Type B pancreatic cell (in vitro differentiated cells): ENCODE measurements at regions not wholly inside any gene's neighbourhood (a gene's known extent, or its start where the extent isn't known, plus 50 kb on each side); places are given as distances from the start of the nearest gene placed in this dataset.

Source experiments
- DNase-seq: peaks from one replicate; pipeline ENCODE4 v3.0.0; 2021; ENCODE audit warnings: mixed read lengths; ENCODE audit not compliant: unreplicated experiment; ENCODE audit errors: extremely low spot score
- H3K27ac Mint-ChIP-seq: 2 replicates; pipeline ENCODE4 v1.8.0; 2021; ENCODE audit warnings: mild to moderate bottlenecking, mixed read lengths
- H3K27me3 Mint-ChIP-seq: 2 replicates; pipeline ENCODE4 v1.8.0; 2021; ENCODE audit warnings: mixed read lengths
- H3K36me3 Mint-ChIP-seq: 2 replicates; pipeline ENCODE4 v1.8.0; 2021; ENCODE audit warnings: mixed read lengths
- H3K4me1 Mint-ChIP-seq: one replicate; pipeline ENCODE4 v1.8.0; 2021; ENCODE audit warnings: mixed read lengths; ENCODE audit not compliant: unreplicated experiment
- H3K4me3 Mint-ChIP-seq: 2 replicates; pipeline ENCODE4 v1.8.0; 2021; ENCODE audit warnings: mild to moderate bottlenecking, mixed read lengths
- H3K9me3 Mint-ChIP-seq: 2 replicates; pipeline ENCODE4 v1.8.0; 2021; ENCODE audit warnings: mixed read lengths
- CTCF ChIP-seq: fragments of 200-600 bp; sonication (generic); conservative IDR thresholded peaks from 2 replicates; pipeline ENCODE4 v1.5.0; 2021; ENCODE audit warnings: antibody characterized with exemption, mild to moderate bottlenecking

GRCh38 chr5:116992681-116993080 lies 418.1 kb upstream of the SEMA6A start:
- DNase-seq = no peak
- no peak overlapping the region for H3K4me3 Mint-ChIP-seq
- TF ChIP-seq CTCF = no peak
- H3K27me3 Mint-ChIP-seq = no peaks in the 10 kb centered on the region
- no peaks in the 10 kb centered on the region for H3K36me3 Mint-ChIP-seq
- no peak overlapping the region for H3K27ac Mint-ChIP-seq
- H3K9me3 Mint-ChIP-seq = no peaks in the 10 kb centered on the region
- peaks cover 17% of the 10 kb centered on the region for H3K4me1 Mint-ChIP-seq

GRCh38 chr5:116989995-116990394 lies 415.4 kb upstream of the SEMA6A start:
- Mint-ChIP-seq H3K4me3 (no peak overlapping the region), H3K4me1 (peaks cover 17% of the 10 kb centered on the region), H3K36me3 (no peaks in the 10 kb centered on the region), H3K27me3 (no peaks in the 10 kb centered on the region), H3K27ac (no peak overlapping the region), H3K9me3 (no peaks in the 10 kb centered on the region)
- TF ChIP-seq CTCF = peak; percentile 62
- no peak for DNase-seq

GRCh38 chr5:116982035-116982434 lies 407.4 kb upstream of the SEMA6A start:
- no peak overlapping the region for H3K27ac Mint-ChIP-seq
- TF ChIP-seq CTCF = no peak
- DNase-seq = no peak
- no peaks in the 10 kb centered on the region for H3K36me3 Mint-ChIP-seq
- H3K9me3 Mint-ChIP-seq = no peaks in the 10 kb centered on the region
- no peaks in the 10 kb centered on the region for H3K27me3 Mint-ChIP-seq
- H3K4me1 Mint-ChIP-seq = no peaks in the 10 kb centered on the region
- no peak overlapping the region for H3K4me3 Mint-ChIP-seq

GRCh38 chr5:116980581-116980980 lies 406.0 kb upstream of the SEMA6A start:
- H3K27me3 Mint-ChIP-seq = no peaks in the 10 kb centered on the region
- H3K4me3 Mint-ChIP-seq = no peak overlapping the region
- no peaks in the 10 kb centered on the region for H3K4me1 Mint-ChIP-seq
- H3K9me3 Mint-ChIP-seq = no peaks in the 10 kb centered on the region
- no peaks in the 10 kb centered on the region for H3K36me3 Mint-ChIP-seq
- no peak for DNase-seq
- TF ChIP-seq CTCF = no peak
- no peak overlapping the region for H3K27ac Mint-ChIP-seq

- Mint-ChIP-seq H3K4me3 (no peak overlapping the region), H3K36me3 (no peaks in the 10 kb centered on the region), H3K27ac (no peak overlapping the region), H3K9me3 (no peaks in the 10 kb centered on the region), H3K27me3 (no peaks in the 10 kb centered on the region), H3K4me1 (no peaks in the 10 kb centered on the region)
- DNase-seq = no peak
- TF ChIP-seq CTCF = no peak
These were observed 402.1 kb upstream of the SEMA6A start for GRCh38 chr5:116976767-116977166.

- H3K27ac Mint-ChIP-seq = no peak overlapping the region
- no peaks in the 10 kb centered on the region for H3K36me3 Mint-ChIP-seq
- no peaks in the 10 kb centered on the region for H3K4me1 Mint-ChIP-seq
- H3K9me3 Mint-ChIP-seq = peaks cover 19% of the 10 kb centered on the region
- no peak for TF ChIP-seq CTCF
- H3K27me3 Mint-ChIP-seq = no peaks in the 10 kb centered on the region
- H3K4me3 Mint-ChIP-seq = no peak overlapping the region
- no peak for DNase-seq
These were observed 396.5 kb upstream of the SEMA6A start for GRCh38 chr5:116971131-116971530.
